Lower lobe of right lung (tissue), 2 donors: ENCODE measurements at regions not wholly inside any gene's neighbourhood (a gene's known extent, or its start where the extent isn't known, plus 50 kb on each side); places are given as distances from the start of the nearest gene placed in this dataset.

Source experiments
- ATAC-seq, 2 donors: fragments of 200-7000 bp; cut with Tn5 transposase; one replicate each; pipeline ENCODE4 v1.9.1; 2020 to 2022; ENCODE audit warnings: mild to moderate bottlenecking in 2 of 2, moderate library complexity in 2 of 2
- DNase-seq: peaks from one replicate; pipeline ENCODE4 v3.0.0-alpha.2; 2020
- H3K27ac ChIP-seq: fragments of 200-600 bp; one replicate; pipeline ENCODE4 v1.8.0; 2022
- H3K27me3 ChIP-seq: fragments of 200-600 bp; one replicate; pipeline ENCODE4 v1.8.0; 2022; ENCODE audit warnings: low read depth
- H3K36me3 ChIP-seq: fragments of 200-600 bp; one replicate; pipeline ENCODE4 v1.8.0; 2022; ENCODE audit warnings: mild to moderate bottlenecking
- H3K4me1 ChIP-seq: fragments of 200-600 bp; one replicate; pipeline ENCODE4 v1.8.0; 2022
- H3K4me3 ChIP-seq: fragments of 200-600 bp; one replicate; pipeline ENCODE4 v1.8.0; 2022; ENCODE audit warnings: mild to moderate bottlenecking
- H3K9me3 ChIP-seq: fragments of 200-600 bp; one replicate; pipeline ENCODE4 v1.8.0; 2022
- CTCF ChIP-seq: fragments of 200-600 bp; IDR thresholded peaks from one replicate; pipeline ENCODE4 v1.8.0; 2022; ENCODE audit warnings: antibody characterized with exemption, mild to moderate bottlenecking
- intact Hi-C: fragments of 100-400 bp; cut with DNase I; formaldehyde crosslinking; loops from one replicate; pipeline ENCODE4 v1.11.0; 2022
- donor health status: DM: no; HTN: yes; CAD: no; lungs with severe emphysema.

DNA sequence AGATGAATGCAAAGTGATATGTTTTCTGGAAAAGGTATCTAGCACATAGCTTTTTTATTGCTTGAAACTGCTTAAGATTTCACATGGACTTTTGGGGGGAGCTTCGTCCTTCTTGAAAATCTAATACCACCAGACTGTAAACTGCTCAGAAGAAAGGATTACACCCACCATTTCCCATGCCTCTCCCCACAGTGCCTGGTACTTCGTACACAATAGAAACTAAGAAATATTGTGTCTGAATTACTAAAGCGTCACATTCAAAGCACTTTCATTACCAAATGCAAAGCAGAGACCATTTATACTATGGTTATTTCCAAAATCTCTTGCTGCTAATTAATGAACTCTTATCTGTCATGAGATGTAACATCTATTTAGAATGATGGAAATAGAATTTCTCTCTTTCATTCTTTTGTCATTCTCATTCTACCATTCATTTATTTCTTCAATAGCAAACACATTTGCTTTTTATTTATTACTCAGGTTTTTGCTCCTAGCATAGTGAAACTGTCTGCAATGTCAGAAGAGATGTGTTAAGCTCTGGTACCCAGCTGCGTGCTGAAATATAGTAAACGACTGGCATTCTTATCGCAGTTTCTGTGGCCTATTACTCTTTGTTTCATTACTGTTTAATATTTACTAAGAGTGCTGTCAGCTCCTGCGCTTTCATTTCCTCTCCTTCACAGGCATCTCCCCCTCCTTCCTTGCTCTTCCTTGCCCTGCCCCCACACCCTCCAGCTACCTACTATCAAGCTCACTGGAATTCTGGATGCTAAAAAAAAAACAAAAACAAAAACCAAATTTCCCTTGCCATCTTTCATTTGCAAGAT lies 51.4 kb upstream of the RAPGEF2 start:
- no peak for TF ChIP-seq CTCF
- DNase-seq (no peak), ATAC-seq (no peak)
- Histone ChIP-seq H3K4me3 (no peak overlapping the region), H3K36me3 (no peaks in the 10 kb centered on the region), H3K27ac (no peak overlapping the region), H3K9me3 (no peaks in the 10 kb centered on the region), H3K4me1 (peaks cover 4% of the 10 kb centered on the region), H3K27me3 (no peaks in the 10 kb centered on the region)
- intact Hi-C loops = no loop called here

DNA sequence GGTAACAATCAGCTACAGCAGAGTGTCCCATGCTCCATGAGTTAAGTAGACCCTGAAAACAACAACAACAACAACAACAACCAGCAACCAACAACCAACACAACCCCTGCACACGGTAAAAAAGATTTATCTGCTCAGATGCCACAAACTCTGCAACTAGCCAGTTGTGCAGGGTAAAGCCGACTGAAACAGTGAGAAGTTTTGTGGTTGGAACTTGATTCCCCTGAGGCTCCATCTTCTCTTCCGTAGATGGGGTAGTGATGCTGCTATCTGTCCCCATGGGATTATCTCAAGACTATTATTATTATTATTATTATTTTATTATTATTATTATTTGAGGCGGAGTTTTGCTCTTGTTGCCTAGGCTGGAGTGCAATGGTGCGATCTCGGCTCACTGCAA lies 50.6 kb upstream of the RAPGEF2 start:
- ATAC-seq (no peak), DNase-seq (no peak)
- Histone ChIP-seq H3K27ac (no peak overlapping the region), H3K4me1 (peaks cover 4% of the 10 kb centered on the region), H3K27me3 (no peaks in the 10 kb centered on the region), H3K4me3 (no peak overlapping the region), H3K36me3 (no peaks in the 10 kb centered on the region), H3K9me3 (no peaks in the 10 kb centered on the region)
- intact Hi-C loops = no loop called here
- TF ChIP-seq CTCF = no peak
